ENCODE measurements at regions not wholly inside any gene's neighbourhood (a gene's known extent, or its start where the extent isn't known, plus 50 kb on each side); places are given as distances from the start of the nearest gene placed in this dataset.
"Not testable (repeated sequence)": the region's sequence is repeated elsewhere in the genome, so short reads cannot be mapped to it uniquely, and the experiment has no call there.

GRCh38 chr11:89658767-89659166 is 51.3 kb upstream of the TRIM77 start:
- TF ChIP-seq POLR2A (IDR thresholded peaks at IDR 0.05); CTCF (IDR thresholded peaks at IDR 0.05 in 8 of 11, conservative IDR thresholded peaks at IDR 0.05 in 3 of 11); POLR2AphosphoS5 (IDR thresholded peaks at IDR 0.05): not testable (repeated sequence)
